ENCODE measurements at regions not wholly inside any gene's neighbourhood (a gene's known extent, or its start where the extent isn't known, plus 50 kb on each side); places are given as distances from the start of the nearest gene placed in this dataset.

DNA sequence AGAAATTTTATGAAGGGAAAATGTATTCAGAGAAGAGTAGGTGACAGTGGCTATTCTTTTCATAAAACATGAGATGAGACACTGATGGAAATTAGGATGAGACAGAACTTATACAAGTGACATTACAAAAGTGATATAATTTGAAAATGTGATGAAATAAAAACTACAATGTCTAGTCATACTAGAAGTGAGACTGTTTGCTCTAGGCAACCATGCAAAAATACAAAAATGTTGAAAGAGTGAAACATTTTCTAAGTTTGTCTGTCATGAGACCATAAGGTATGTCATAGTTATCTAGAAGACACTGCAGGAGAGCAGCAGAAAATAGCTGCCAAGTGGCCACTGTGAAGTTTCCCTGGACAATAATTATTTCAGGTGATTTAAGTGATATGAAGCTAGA lies 459.5 kb downstream of the DIPK2A start:
- TF ChIP-seq CTCF (IDR thresholded peaks at IDR 0.05) (no peak), ZFX (IDR thresholded peaks at IDR 0.05; ENCODE audit: borderline replicate concordance) (no peak)

Data from 22Rv1 (cell line).